SKM-1 (cell line): ENCODE measurements at regions not wholly inside any gene's neighbourhood (a gene's known extent, or its start where the extent isn't known, plus 50 kb on each side); places are given as distances from the start of the nearest gene placed in this dataset.

Source experiments
- DNase-seq: peaks from one replicate; lab custom pipeline; 2025; ENCODE audit not compliant: unreplicated experiment; lab: John Stamatoyannopoulos, UW

- DNase-seq = no peak
Measured at GRCh38 chr5:29370248-29370647, 1823.2 kb upstream of the CDH6 start.

- no peak for DNase-seq
Measured at GRCh38 chr5:29367176-29367833, 1826.2 kb upstream of the CDH6 start.

- DNase-seq = no peak
Measured at GRCh38 chr5:29351170-29351569, 1842.3 kb upstream of the CDH6 start.

- DNase-seq = no peak
Measured at GRCh38 chr5:29337030-29337429, 1856.5 kb upstream of the CDH6 start.

GRCh38 chr5:29321591-29321990 lies 1871.9 kb upstream of the CDH6 start:
- DNase-seq = no peak

GRCh38 chr5:29309359-29309758 lies 1884.1 kb upstream of the CDH6 start:
- DNase-seq = no peak

GRCh38 chr5:29307478-29307877 lies 1886.0 kb upstream of the CDH6 start:
- no peak for DNase-seq

GRCh38 chr5:29304545-29304944 lies 1888.9 kb upstream of the CDH6 start:
- DNase-seq = no peak

- no peak for DNase-seq
Measured at GRCh38 chr5:29296548-29296947, 1896.9 kb upstream of the CDH6 start.

GRCh38 chr5:29277642-29278041 lies 1915.8 kb upstream of the CDH6 start:
- no peak for DNase-seq

- no peak for DNase-seq
Measured at GRCh38 chr5:29276371-29276770, 1917.1 kb upstream of the CDH6 start.

GRCh38 chr5:29263915-29264351 lies 1929.6 kb upstream of the CDH6 start:
- no peak for DNase-seq

- no peak for DNase-seq
Measured at GRCh38 chr5:29262339-29263123, 1931.0 kb upstream of the CDH6 start.

GRCh38 chr5:29261213-29261612 lies 1932.3 kb upstream of the CDH6 start:
- no peak for DNase-seq

- DNase-seq = no peak
Measured at GRCh38 chr5:29252390-29252789, 1941.1 kb upstream of the CDH6 start.

GRCh38 chr5:29247346-29248028 lies 1946.0 kb upstream of the CDH6 start:
- no peak for DNase-seq

- DNase-seq = no peak
Measured at GRCh38 chr5:29240379-29240778, 1953.1 kb upstream of the CDH6 start.

GRCh38 chr5:29239606-29240005 lies 1953.9 kb upstream of the CDH6 start:
- no peak for DNase-seq

- no peak for DNase-seq
Measured at GRCh38 chr5:29238115-29238514, 1955.4 kb upstream of the CDH6 start.

GRCh38 chr5:29231154-29231553 lies 1962.3 kb upstream of the CDH6 start:
- DNase-seq = no peak

- DNase-seq = no peak
Measured at GRCh38 chr5:29230591-29230990, 1962.9 kb upstream of the CDH6 start.

- DNase-seq = no peak
Measured at GRCh38 chr5:29229461-29229860, 1964.0 kb upstream of the CDH6 start.
